Gastrocnemius medialis (tissue), 4 donors: ENCODE measurements at regions not wholly inside any gene's neighbourhood (a gene's known extent, or its start where the extent isn't known, plus 50 kb on each side); places are given as distances from the start of the nearest gene placed in this dataset.

Source experiments
- ATAC-seq, 2 donors: fragments of 150-250 bp; one replicate each; pipeline ENCODE4 v1.9.1; 2016
- DNase-seq, 2 donors: peaks; one replicate each; pipeline ENCODE4 v3.0.0-alpha.2; 2019
- H3K27ac ChIP-seq, 4 donors: fragments of 200-600 bp; sonication (generic); 1 replicate in 1 of 4; 2 replicates in 3 of 4; pipeline ENCODE4 v1.5.1; 2016 to 2018; ENCODE audit warnings: mild to moderate bottlenecking in 2 of 4, moderate library complexity in 1 of 4
- H3K27me3 ChIP-seq, 3 donors: fragments of 200-600 bp; sonication (generic) in 2 of 3; 1 replicate in 1 of 3; 2 replicates in 2 of 3; pipeline versions ENCODE4 v1.5.1 to v1.6.0; 2016 to 2019; ENCODE audit warnings: mild to moderate bottlenecking in 1 of 3, moderate library complexity in 1 of 3
- H3K36me3 ChIP-seq, 2 donors: fragments of 200-600 bp; sonication (generic) in 1 of 2; one replicate each; pipeline ENCODE4 v1.5.1; 2017 to 2018
- H3K4me1 ChIP-seq, 2 donors: fragments of 200-600 bp; sonication (generic) in 1 of 2; one replicate each; pipeline ENCODE4 v1.5.1; 2016 to 2017; ENCODE audit warnings: mild to moderate bottlenecking in 2 of 2
- H3K4me3 ChIP-seq, 4 donors: fragments of 200-600 bp; sonication (generic) in 3 of 4; 1 replicate in 1 of 4; 2 replicates in 3 of 4; pipeline ENCODE4 v1.5.1; 2016 to 2019; ENCODE audit warnings: mild to moderate bottlenecking in 2 of 4
- H3K9me3 ChIP-seq, 3 donors: fragments of 200-600 bp; sonication (generic) in 2 of 3; 1 replicate in 1 of 3; 2 replicates in 2 of 3; pipeline ENCODE4 v1.5.1; 2016 to 2019
- POLR2A ChIP-seq, 2 donors: fragments of 450-650 bp; IDR thresholded peaks; one replicate each; pipeline ENCODE4 v1.6.1; 2017; ENCODE audit warnings: antibody characterized with exemption in 2 of 2, mild to moderate bottlenecking in 2 of 2, moderate library complexity in 2 of 2
- in situ Hi-C, 4 donors: fragments of 200-750 bp; cut with MboI; loops; one replicate each; pipeline versions ENCODE4 v1.15.0 to v1.8.0; 2017; ENCODE audit warnings: low sequenced_read_pairs in 4 of 4
- intact Hi-C: fragments of 100-400 bp; cut with DNase I; formaldehyde crosslinking; loops from one replicate; pipeline ENCODE4 v1.15.1; 2023; ENCODE audit warnings: low total_unique reads
- TF ChIP-seq, protein P1 (sequence below), 5 experiments: fragments of 450-650 bp in 3 of 5; fragments of 200-600 bp in 2 of 5; sonication (generic) in 2 of 5; IDR thresholded peaks in 4 of 5; conservative IDR thresholded peaks in 1 of 5; 1 replicate in 4 of 5; 2 replicates in 1 of 5; pipeline ENCODE4 v1.5.1; 2016 to 2019; ENCODE audit warnings: antibody characterized with exemption in 5 of 5, mild to moderate bottlenecking in 3 of 5, moderate library complexity in 3 of 5

DNA sequence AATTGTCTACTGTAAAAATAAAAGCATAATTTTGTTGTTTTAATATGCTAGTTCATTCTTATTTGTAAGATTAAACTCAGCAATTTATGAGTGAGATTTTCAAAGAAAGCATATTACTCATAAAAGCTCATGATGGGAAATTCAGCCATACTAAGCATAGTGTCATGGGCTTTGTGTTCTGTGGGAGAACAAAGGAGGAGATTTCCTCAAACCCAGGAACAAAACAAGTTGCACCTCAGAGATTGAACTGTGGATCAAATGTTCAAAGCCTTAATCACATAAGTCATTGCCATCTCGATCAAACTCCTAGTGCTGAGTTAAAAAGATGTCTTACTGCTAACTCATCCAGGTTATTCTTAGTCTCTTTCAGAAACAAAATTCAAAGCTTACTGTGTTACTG lies 85.6 kb upstream of the PDZRN3 start:
- Histone ChIP-seq H3K4me1 (no peaks in the 10 kb centered on the region), H3K27ac (no peak overlapping the region), H3K27me3 (no peaks in the 10 kb centered on the region), H3K9me3 (no peaks in the 10 kb centered on the region), H3K4me3 (no peak overlapping the region), H3K36me3 (no peaks in the 10 kb centered on the region)
- no peak for TF ChIP-seq POLR2A (IDR thresholded peaks at IDR 0.05)
- TF ChIP-seq, protein P1, sequence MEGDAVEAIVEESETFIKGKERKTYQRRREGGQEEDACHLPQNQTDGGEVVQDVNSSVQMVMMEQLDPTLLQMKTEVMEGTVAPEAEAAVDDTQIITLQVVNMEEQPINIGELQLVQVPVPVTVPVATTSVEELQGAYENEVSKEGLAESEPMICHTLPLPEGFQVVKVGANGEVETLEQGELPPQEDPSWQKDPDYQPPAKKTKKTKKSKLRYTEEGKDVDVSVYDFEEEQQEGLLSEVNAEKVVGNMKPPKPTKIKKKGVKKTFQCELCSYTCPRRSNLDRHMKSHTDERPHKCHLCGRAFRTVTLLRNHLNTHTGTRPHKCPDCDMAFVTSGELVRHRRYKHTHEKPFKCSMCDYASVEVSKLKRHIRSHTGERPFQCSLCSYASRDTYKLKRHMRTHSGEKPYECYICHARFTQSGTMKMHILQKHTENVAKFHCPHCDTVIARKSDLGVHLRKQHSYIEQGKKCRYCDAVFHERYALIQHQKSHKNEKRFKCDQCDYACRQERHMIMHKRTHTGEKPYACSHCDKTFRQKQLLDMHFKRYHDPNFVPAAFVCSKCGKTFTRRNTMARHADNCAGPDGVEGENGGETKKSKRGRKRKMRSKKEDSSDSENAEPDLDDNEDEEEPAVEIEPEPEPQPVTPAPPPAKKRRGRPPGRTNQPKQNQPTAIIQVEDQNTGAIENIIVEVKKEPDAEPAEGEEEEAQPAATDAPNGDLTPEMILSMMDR (IDR thresholded peaks at IDR 0.05 in 4 of 5, conservative IDR thresholded peaks at IDR 0.05 in 1 of 5), result no peak
- intact Hi-C loops (loop anchor here (5.0 kb wide), 1 partner anchor 78 kb away; no protein-coding TSS in a partner anchor), in situ Hi-C loops (no loop called here)
- ATAC-seq (no peak), DNase-seq (no peak)

DNA sequence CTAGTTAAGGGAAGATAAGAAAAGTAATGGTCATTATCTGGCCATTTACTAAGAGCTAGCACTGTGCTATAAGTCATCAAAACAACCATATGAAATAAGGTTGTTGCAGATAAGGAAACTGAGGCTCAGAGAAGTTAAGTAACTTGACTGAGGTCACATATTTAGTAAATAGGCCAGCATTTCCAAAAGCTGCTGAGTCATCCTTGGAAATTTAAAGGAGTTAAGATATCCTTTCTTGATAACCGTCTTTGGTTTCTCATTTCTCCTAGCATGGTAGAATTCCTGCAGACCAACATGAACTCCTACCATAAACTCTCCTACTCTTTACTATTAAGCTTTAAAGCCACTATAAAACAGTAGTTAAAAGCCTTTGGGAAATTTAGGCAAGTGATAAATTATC lies 85.0 kb upstream of the PDZRN3 start:
- no peaks in the 10 kb centered on the region for H3K36me3 ChIP-seq
- ATAC-seq, result no peak

DNA sequence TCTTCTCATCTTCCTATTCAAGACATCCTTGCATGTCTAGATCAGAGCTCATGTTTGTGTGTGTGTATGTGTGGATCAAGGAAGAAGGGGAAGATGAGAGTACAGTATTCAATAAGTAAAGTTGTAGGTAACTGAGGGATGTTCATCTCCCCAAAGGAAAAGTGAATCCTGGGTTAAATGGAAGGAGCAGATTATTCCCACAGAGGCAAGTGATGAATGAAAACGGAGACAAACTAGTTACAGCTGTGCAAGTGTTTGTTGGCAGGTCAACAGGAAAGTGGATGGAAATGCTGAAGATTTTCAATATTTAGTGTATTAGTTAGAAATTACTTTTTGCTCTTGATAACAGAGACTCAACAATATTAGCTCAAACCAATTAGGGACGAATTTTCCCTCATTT lies 84.2 kb upstream of the PDZRN3 start:
- intact Hi-C loops (no loop called here), in situ Hi-C loops (no loop called here)
- Histone ChIP-seq H3K27ac (no peak overlapping the region), H3K27me3 (no peaks in the 10 kb centered on the region), H3K4me1 (no peaks in the 10 kb centered on the region), H3K4me3 (no peak overlapping the region), H3K36me3 (no peaks in the 10 kb centered on the region), H3K9me3 (no peaks in the 10 kb centered on the region)
- DNase-seq (no peak), ATAC-seq (no peak)
- TF ChIP-seq, protein P1 (IDR thresholded peaks at IDR 0.05 in 4 of 5, conservative IDR thresholded peaks at IDR 0.05 in 1 of 5), result no peak
- TF ChIP-seq POLR2A (IDR thresholded peaks at IDR 0.05), result no peak

More for the DNA sequence above, 85.0 kb upstream of the PDZRN3 start:
- Histone ChIP-seq H3K27ac (no peak overlapping the region), H3K27me3 (no peaks in the 10 kb centered on the region), H3K4me1 (no peaks in the 10 kb centered on the region), H3K9me3 (no peaks in the 10 kb centered on the region), H3K4me3 (no peak overlapping the region)
- in situ Hi-C loops, result no loop called here
- no peak for TF ChIP-seq POLR2A (IDR thresholded peaks at IDR 0.05)
- TF ChIP-seq, protein P1 (IDR thresholded peaks at IDR 0.05 in 4 of 5, conservative IDR thresholded peaks at IDR 0.05 in 1 of 5), result no peak
- intact Hi-C loops, result loop anchor here (5.0 kb wide), 1 partner anchor 77 kb away; no protein-coding TSS in a partner anchor
- no peak for DNase-seq

DNA sequence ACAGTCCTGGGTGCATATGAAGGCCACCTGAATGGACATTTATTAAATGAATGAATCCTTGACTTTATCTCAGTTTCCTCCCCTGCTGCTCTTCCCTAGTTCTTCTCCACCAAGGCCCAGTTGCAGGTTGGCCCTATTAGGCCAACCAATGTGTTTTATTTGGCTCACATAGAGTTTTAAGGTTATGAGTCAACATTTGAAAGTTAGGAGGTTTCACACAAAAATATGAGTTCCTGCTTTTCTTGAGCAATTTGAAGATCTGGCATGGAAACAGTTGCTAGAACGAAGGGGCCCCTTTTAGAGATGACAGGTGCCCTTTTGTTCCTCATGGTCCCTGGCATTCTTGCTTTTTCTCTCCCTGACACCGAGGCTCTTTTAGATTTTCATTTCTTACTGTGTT lies 83.0 kb upstream of the PDZRN3 start:
- H3K27me3 ChIP-seq, result no peaks in the 10 kb centered on the region
- intact Hi-C loops (no loop called here), in situ Hi-C loops (no loop called here)
- DNase-seq (no peak), ATAC-seq (no peak)
- H3K4me3 ChIP-seq, result no peak overlapping the region
- H3K4me1 ChIP-seq, result no peaks in the 10 kb centered on the region
- TF ChIP-seq, protein P1 (IDR thresholded peaks at IDR 0.05 in 4 of 5, conservative IDR thresholded peaks at IDR 0.05 in 1 of 5), result no peak
- no peak for TF ChIP-seq POLR2A (IDR thresholded peaks at IDR 0.05)
- H3K36me3 ChIP-seq, result no peaks in the 10 kb centered on the region
- no peaks in the 10 kb centered on the region for H3K9me3 ChIP-seq
- no peak overlapping the region for H3K27ac ChIP-seq

DNA sequence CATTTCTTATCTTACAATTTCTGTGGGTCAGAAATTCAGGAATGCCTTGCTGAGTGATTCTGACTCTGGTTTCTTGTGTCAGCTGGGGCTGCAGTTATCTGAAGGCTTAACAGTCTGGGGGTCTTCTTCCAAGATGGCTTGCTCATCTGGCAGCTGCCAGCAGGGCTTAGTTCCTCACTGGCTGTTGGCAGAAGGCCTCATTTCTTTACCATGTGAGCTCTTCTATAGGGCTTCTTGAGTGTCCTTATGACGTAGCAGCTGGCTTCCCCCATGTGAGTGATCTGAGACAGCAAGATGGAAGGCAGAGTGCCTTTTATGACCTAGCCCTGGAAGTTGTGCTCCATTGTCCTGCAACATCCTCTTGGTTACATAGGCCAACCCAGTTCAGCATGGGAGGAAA lies 82.0 kb upstream of the PDZRN3 start:
- no peak overlapping the region for H3K27ac ChIP-seq
- TF ChIP-seq POLR2A (IDR thresholded peaks at IDR 0.05), result no peak
- TF ChIP-seq, protein P1 (IDR thresholded peaks at IDR 0.05 in 4 of 5, conservative IDR thresholded peaks at IDR 0.05 in 1 of 5), result no peak
- DNase-seq (no peak), ATAC-seq (no peak)
- in situ Hi-C loops, result no loop called here
- no peaks in the 10 kb centered on the region for H3K36me3 ChIP-seq
- no peaks in the 10 kb centered on the region for H3K4me1 ChIP-seq
- no peak overlapping the region for H3K4me3 ChIP-seq
- H3K27me3 ChIP-seq, result no peaks in the 10 kb centered on the region
- intact Hi-C loops, result no loop called here
- no peaks in the 10 kb centered on the region for H3K9me3 ChIP-seq
